K562 (cell line): ENCODE measurements at regions not wholly inside any gene's neighbourhood (a gene's known extent, or its start where the extent isn't known, plus 50 kb on each side); places are given as distances from the start of the nearest gene placed in this dataset.

Source experiments
- BCLAF1 ChIP-seq, 2 experiments: fragments of 450-650 bp in 1 of 2; IDR thresholded peaks; 2 replicates each; pipeline ENCODE4 v1.6.1; 2011 to 2017; ENCODE audit warnings: low read depth in 2 of 2, antibody characterized with exemption in 1 of 2, borderline replicate concordance in 1 of 2, low read length in 1 of 2, mild to moderate bottlenecking in 1 of 2, mixed read lengths in 1 of 2; ENCODE audit not compliant: control insufficient read depth in 1 of 2
- CCNT2 ChIP-seq: IDR thresholded peaks from 2 replicates; pipeline ENCODE4 v1.6.1; 2011; ENCODE audit warnings: borderline replicate concordance, low read depth, mild to moderate bottlenecking, moderate library complexity, mixed read lengths, low read length; ENCODE audit not compliant: insufficient read length; ENCODE audit errors: extremely low read depth
- ESRRB ChIP-seq: fragments of 250-450 bp; sonication (Bioruptor Pico); IDR thresholded peaks from 2 replicates; pipeline ENCODE4 v1.5.0; 2020; ENCODE audit warnings: mild to moderate bottlenecking, moderate library complexity, borderline replicate concordance
- FOXP4 ChIP-seq: sonication (generic); formaldehyde crosslinking; IDR thresholded peaks from 2 replicates; pipeline ENCODE4 v1.8.0; 2022; ENCODE audit warnings: mild to moderate bottlenecking, missing genetic modification reagents, borderline replicate concordance
- GTF2A2 ChIP-seq: IDR thresholded peaks from 2 replicates; pipeline ENCODE4 v1.6.1; 2016; ENCODE audit warnings: mild to moderate bottlenecking, missing genetic modification characterization, missing compliant biosample characterization
- GTF2B ChIP-seq: IDR thresholded peaks from 2 replicates; pipeline ENCODE4 v1.6.1; 2011; ENCODE audit not compliant: insufficient read length; ENCODE audit errors: extremely low read depth
- GTF3C2 ChIP-seq: IDR thresholded peaks from 3 replicates; pipeline ENCODE4 v1.6.1; 2011; ENCODE audit warnings: borderline replicate concordance, mild to moderate bottlenecking, moderate library complexity; ENCODE audit not compliant: insufficient read length; ENCODE audit errors: extremely low read depth
- MAFF ChIP-seq: IDR thresholded peaks from 2 replicates; pipeline ENCODE4 v1.6.1; 2012; ENCODE audit warnings: low read length, improper control_type of control experiment
- RUNX1 ChIP-seq: sonication (generic); IDR thresholded peaks from 2 replicates; pipeline ENCODE4 v1.6.1; 2016; ENCODE audit warnings: antibody characterized with exemption, low read depth
- SMARCA5 ChIP-seq: fragments of 450-650 bp; IDR thresholded peaks from 2 replicates; pipeline ENCODE4 v1.6.1; 2016
- TAL1 ChIP-seq: fragments of 450-650 bp; IDR thresholded peaks from 2 replicates; pipeline ENCODE4 v1.6.1; 2016; ENCODE audit warnings: mild to moderate bottlenecking
- THRA ChIP-seq: fragments of 450-650 bp; IDR thresholded peaks from 2 replicates; pipeline ENCODE4 v1.6.1; 2017; ENCODE audit warnings: mild to moderate bottlenecking, moderate library complexity
- ZBTB8A ChIP-seq: fragments of 450-650 bp; IDR thresholded peaks from 2 replicates; pipeline ENCODE4 v1.6.1; 2018; ENCODE audit warnings: mild to moderate bottlenecking, moderate library complexity; ENCODE audit not compliant: partially characterized antibody
- ZNF24 ChIP-seq: fragments of 450-650 bp; IDR thresholded peaks from 2 replicates; pipeline ENCODE4 v1.6.1; 2016
- ZNF75A ChIP-seq: fragments of 450-650 bp; formaldehyde crosslinking; IDR thresholded peaks from 2 replicates; pipeline ENCODE4 v1.4.0; 2020; ENCODE audit warnings: mild to moderate bottlenecking

GRCh38 chr19:28606269-28607032 lies 606.5 kb downstream of the UQCRFS1 start (continued):
- no peak for TF ChIP-seq GTF3C2
- TF ChIP-seq SMARCA5: no peak
- TF ChIP-seq CCNT2: peak; percentile 92
- TF ChIP-seq ZNF24: peak; percentile 22; the same call in 1 of the 2 replicates
- no peak for TF ChIP-seq ESRRB (CRISPR knock-in tag)
- no peak for TF ChIP-seq ZNF75A (CRISPR knock-in tag)
- no peak for TF ChIP-seq FOXP4 (CRISPR knock-in tag)
- no peak for TF ChIP-seq ZBTB8A
- TF ChIP-seq GTF2A2 (tag): no peak
- TF ChIP-seq TAL1: peak; percentile 98
- no peak for TF ChIP-seq MAFF
- peak in 1 of 2 experiments; percentile 88; a peak in 2 of 4 replicates for TF ChIP-seq BCLAF1 (IDR thresholded peaks at IDR 0.05; ENCODE audit: borderline replicate concordance in 1 of 2, control insufficient read depth in 1 of 2, low read depth in 2 of 2, low read length in 1 of 2)
- no peak for TF ChIP-seq THRA
- peak; percentile 67; the same call in 1 of the 2 replicates for TF ChIP-seq RUNX1
- no peak for TF ChIP-seq GTF2B
